ENCODE measurements at regions not wholly inside any gene's neighbourhood (a gene's known extent, or its start where the extent isn't known, plus 50 kb on each side); places are given as distances from the start of the nearest gene placed in this dataset.

GRCh38 chr2:156736950-156737349, 300.8 kb downstream of the GPD2 start:
- TF ChIP-seq, protein P1, sequence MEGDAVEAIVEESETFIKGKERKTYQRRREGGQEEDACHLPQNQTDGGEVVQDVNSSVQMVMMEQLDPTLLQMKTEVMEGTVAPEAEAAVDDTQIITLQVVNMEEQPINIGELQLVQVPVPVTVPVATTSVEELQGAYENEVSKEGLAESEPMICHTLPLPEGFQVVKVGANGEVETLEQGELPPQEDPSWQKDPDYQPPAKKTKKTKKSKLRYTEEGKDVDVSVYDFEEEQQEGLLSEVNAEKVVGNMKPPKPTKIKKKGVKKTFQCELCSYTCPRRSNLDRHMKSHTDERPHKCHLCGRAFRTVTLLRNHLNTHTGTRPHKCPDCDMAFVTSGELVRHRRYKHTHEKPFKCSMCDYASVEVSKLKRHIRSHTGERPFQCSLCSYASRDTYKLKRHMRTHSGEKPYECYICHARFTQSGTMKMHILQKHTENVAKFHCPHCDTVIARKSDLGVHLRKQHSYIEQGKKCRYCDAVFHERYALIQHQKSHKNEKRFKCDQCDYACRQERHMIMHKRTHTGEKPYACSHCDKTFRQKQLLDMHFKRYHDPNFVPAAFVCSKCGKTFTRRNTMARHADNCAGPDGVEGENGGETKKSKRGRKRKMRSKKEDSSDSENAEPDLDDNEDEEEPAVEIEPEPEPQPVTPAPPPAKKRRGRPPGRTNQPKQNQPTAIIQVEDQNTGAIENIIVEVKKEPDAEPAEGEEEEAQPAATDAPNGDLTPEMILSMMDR (IDR thresholded peaks at IDR 0.05), result no peak
- TF ChIP-seq POLR2A (IDR thresholded peaks at IDR 0.05) (no peak), POLR2AphosphoS5 (IDR thresholded peaks at IDR 0.05) (no peak), EP300 (IDR thresholded peaks at IDR 0.05) (no peak)
